Endodermal cell (in vitro differentiated cells): ENCODE measurements at regions not wholly inside any gene's neighbourhood (a gene's known extent, or its start where the extent isn't known, plus 50 kb on each side); places are given as distances from the start of the nearest gene placed in this dataset.

Source experiments
- DNase-seq: peaks from one replicate; pipeline ENCODE4 v3.0.0-alpha.2; 2017
- H3K27ac ChIP-seq: 2 replicates; pipeline ENCODE4 v1.5.1; 2013; ENCODE audit warnings: mild to moderate bottlenecking, low read depth, low read length, moderate library complexity
- H3K27me3 ChIP-seq: 2 replicates; pipeline ENCODE4 v1.6.1; 2013; ENCODE audit warnings: mild to moderate bottlenecking, low read length, moderate library complexity; ENCODE audit not compliant: insufficient read depth, control insufficient read depth, poor library complexity, severe bottlenecking
- H3K36me3 ChIP-seq: 2 replicates; pipeline ENCODE4 v1.7.0; 2013; ENCODE audit warnings: mild to moderate bottlenecking, low read length, moderate library complexity; ENCODE audit not compliant: control insufficient read depth, insufficient read depth
- H3K4me1 ChIP-seq: one replicate; pipeline ENCODE4 v1.7.0; 2013; ENCODE audit warnings: low read length; ENCODE audit not compliant: control insufficient read depth, insufficient read depth
- H3K4me3 ChIP-seq: 2 replicates; pipeline ENCODE4 v1.5.1; 2013; ENCODE audit warnings: mild to moderate bottlenecking, low read length, moderate library complexity
- H3K9ac ChIP-seq: 2 replicates; pipeline ENCODE4 v1.6.1; 2013; ENCODE audit warnings: mild to moderate bottlenecking, low read length, moderate library complexity; ENCODE audit not compliant: poor library complexity, severe bottlenecking; ENCODE audit errors: extremely low read depth
- H3K9me3 ChIP-seq: 2 replicates; pipeline ENCODE4 v1.6.1; 2013; ENCODE audit warnings: mild to moderate bottlenecking, low read length, moderate library complexity; ENCODE audit not compliant: control insufficient read depth
- H3K27ac Mint-ChIP-seq: 2 replicates; pipeline ENCODE4 v1.8.0; 2020; ENCODE audit warnings: mixed read lengths
- H3K27me3 Mint-ChIP-seq: 2 replicates; pipeline ENCODE4 v1.8.0; 2021; ENCODE audit warnings: mild to moderate bottlenecking, mixed read lengths; ENCODE audit not compliant: insufficient read depth
- H3K36me3 Mint-ChIP-seq: 2 replicates; pipeline ENCODE4 v1.8.0; 2020; ENCODE audit warnings: low read depth, mixed read lengths
- H3K4me1 Mint-ChIP-seq: 2 replicates; pipeline ENCODE4 v1.8.0; 2020; ENCODE audit warnings: mixed read lengths
- H3K4me3 Mint-ChIP-seq: 2 replicates; pipeline ENCODE4 v1.8.0; 2020; ENCODE audit warnings: mild to moderate bottlenecking, moderate library complexity, mixed read lengths
- H3K9me3 Mint-ChIP-seq: 2 replicates; pipeline ENCODE4 v1.8.0; 2020; ENCODE audit warnings: mild to moderate bottlenecking, mixed read lengths
- WGBS, 2 experiments: methylation state at CpG; one replicate each; pipeline versions ENCODE4 v1.1.5 to v1.1.7; 2013; ENCODE audit warnings: missing lambda C conversion rate in 2 of 2, mixed read lengths in 1 of 2; ENCODE audit not compliant: insufficient coverage in 1 of 2, insufficient read length in 1 of 2; 5-methylcytosine and 5-hydroxymethylcytosine counted together
- TF ChIP-seq, protein P1 (sequence below): fragments of 200-600 bp; sonication (generic); conservative IDR thresholded peaks from 2 replicates; pipeline ENCODE4 v1.5.0; 2021; ENCODE audit warnings: antibody characterized with exemption, mild to moderate bottlenecking

DNA sequence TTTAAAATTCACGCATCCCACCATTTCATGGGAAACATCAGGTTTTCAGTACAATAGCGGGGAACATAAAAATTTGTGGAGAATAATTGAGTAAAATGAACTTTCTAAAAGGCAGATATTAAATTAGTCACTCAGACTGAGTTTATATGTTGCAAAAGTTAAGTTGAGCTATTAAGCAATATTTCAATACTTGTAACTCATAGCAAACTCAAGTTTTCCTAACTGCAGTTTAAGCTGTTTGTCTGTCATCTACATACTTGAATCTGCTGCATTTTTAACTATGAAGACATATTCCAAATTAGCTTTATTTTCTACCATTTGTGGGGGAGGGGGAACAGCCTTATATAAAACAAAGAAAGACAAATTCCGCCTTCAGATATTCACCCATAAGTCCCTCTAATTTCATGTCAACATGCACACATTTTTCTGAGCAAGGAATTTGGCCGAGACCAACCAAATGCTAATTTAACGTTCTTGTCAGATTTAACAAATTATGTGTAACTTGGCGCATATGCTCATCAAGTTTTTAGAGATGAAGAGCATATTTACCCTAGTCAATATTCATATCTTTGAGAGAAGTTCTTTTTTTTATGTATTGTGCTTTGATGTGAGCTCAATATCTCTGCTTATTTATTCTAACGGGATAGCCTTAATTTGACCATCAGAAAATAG is 462.9 kb downstream of the TXNL1 start:
- H3K4me3 ChIP-seq, result no peak overlapping the region
- Mint-ChIP-seq H3K9me3 (no peaks in the 10 kb centered on the region), H3K4me3 (no peak overlapping the region), H3K27me3 (no peaks in the 10 kb centered on the region), H3K27ac (no peak overlapping the region), H3K4me1 (peaks cover 2% of the 10 kb centered on the region), H3K36me3 (no peaks in the 10 kb centered on the region)
- no peaks in the 10 kb centered on the region for H3K27me3 ChIP-seq
- no peaks in the 10 kb centered on the region for H3K9me3 ChIP-seq
- H3K36me3 ChIP-seq, result no peaks in the 10 kb centered on the region
- 94 to 100% methylated on average over 6 to 7 of the region's 7 CpGs for WGBS, 2 experiments
- H3K27ac ChIP-seq, result no peak overlapping the region
- TF ChIP-seq, protein P1, sequence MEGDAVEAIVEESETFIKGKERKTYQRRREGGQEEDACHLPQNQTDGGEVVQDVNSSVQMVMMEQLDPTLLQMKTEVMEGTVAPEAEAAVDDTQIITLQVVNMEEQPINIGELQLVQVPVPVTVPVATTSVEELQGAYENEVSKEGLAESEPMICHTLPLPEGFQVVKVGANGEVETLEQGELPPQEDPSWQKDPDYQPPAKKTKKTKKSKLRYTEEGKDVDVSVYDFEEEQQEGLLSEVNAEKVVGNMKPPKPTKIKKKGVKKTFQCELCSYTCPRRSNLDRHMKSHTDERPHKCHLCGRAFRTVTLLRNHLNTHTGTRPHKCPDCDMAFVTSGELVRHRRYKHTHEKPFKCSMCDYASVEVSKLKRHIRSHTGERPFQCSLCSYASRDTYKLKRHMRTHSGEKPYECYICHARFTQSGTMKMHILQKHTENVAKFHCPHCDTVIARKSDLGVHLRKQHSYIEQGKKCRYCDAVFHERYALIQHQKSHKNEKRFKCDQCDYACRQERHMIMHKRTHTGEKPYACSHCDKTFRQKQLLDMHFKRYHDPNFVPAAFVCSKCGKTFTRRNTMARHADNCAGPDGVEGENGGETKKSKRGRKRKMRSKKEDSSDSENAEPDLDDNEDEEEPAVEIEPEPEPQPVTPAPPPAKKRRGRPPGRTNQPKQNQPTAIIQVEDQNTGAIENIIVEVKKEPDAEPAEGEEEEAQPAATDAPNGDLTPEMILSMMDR, result no peak
- H3K4me1 ChIP-seq, result no peaks in the 10 kb centered on the region
- H3K9ac ChIP-seq, result no peak overlapping the region
- DNase-seq, result no peak

DNA sequence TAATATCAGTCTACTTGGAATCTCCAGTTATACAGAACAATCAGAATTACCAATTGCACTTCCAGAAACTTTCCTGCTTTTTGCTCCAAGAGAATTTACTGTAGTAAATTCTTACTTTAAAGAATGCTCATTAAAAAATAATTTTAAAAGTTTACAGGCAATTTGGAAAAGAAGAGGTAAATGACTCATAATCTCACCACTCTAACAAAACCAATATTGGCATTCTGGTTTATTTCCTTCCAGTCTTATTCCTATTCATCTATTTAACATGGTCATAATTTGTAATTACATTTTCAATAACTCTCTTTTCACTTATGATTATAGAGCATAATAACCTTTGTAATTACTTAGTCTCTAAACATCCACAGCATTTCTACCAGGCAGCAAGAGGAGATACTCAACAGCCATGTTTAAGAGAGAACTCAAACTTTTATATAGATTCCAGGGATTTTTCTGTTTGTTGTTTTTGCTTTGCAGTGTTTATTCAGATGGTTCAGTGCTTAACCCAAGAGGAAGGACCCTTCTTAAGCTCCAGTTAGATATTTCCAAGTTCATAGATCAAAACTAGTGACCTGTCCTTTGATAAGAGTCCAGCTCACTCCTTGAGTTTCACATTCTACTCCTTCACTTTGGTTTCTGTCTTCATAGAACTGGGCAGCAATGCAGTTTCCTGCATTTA is 464.7 kb downstream of the TXNL1 start:
- DNase-seq, result no peak
- H3K9ac ChIP-seq, result no peak overlapping the region
- peaks cover 3% of the 10 kb centered on the region for H3K4me1 ChIP-seq
- no peak overlapping the region for H3K27ac ChIP-seq
- no peaks in the 10 kb centered on the region for H3K27me3 Mint-ChIP-seq
- H3K36me3 Mint-ChIP-seq, result no peaks in the 10 kb centered on the region
- peaks cover 5% of the 10 kb centered on the region for H3K9me3 Mint-ChIP-seq
- no peaks in the 10 kb centered on the region for H3K27me3 ChIP-seq
- no peak overlapping the region for H3K27ac Mint-ChIP-seq
- H3K4me3 Mint-ChIP-seq, result no peak overlapping the region
- no peaks in the 10 kb centered on the region for H3K9me3 ChIP-seq
- no peak overlapping the region for H3K4me3 ChIP-seq
- H3K36me3 ChIP-seq, result no peaks in the 10 kb centered on the region
- peaks cover 5% of the 10 kb centered on the region for H3K4me1 Mint-ChIP-seq
- TF ChIP-seq, protein P1, result no peak

DNA sequence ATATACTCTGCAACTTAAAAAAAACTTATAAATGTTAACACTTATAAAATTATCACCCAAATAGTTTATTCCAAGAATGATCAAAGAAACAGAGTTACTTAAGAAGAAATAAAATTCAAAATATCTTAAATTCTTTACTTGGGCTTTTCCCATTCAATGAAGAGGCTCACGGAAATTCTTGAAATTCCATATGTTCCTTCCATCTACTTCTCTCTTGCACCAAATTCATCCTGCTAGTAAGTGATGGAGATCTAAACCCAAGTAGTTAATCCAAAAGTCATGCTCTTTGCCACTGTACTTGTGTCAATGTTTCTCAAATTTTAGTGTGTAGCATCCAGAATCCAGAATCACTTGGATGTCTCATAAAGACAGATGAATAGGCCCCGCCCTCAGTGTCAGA is 465.9 kb downstream of the TXNL1 start:
- H3K36me3 Mint-ChIP-seq, result no peaks in the 10 kb centered on the region
- DNase-seq, result no peak
- WGBS, 2 experiments, result 80% methylated on average over 2 of the region's 2 CpGs; no CpG with 5 or more reads in 1 of the 2 experiments
- Histone ChIP-seq H3K36me3 (no peaks in the 10 kb centered on the region), H3K4me1 (peaks cover 10% of the 10 kb centered on the region), H3K4me3 (no peak overlapping the region), H3K9me3 (no peaks in the 10 kb centered on the region), H3K27ac (no peak overlapping the region), H3K27me3 (no peaks in the 10 kb centered on the region), H3K9ac (no peak overlapping the region)
- H3K4me1 Mint-ChIP-seq, result peaks cover 16% of the 10 kb centered on the region
- no peak overlapping the region for H3K4me3 Mint-ChIP-seq
- no peaks in the 10 kb centered on the region for H3K27me3 Mint-ChIP-seq
- no peak overlapping the region for H3K27ac Mint-ChIP-seq
- peaks cover 5% of the 10 kb centered on the region for H3K9me3 Mint-ChIP-seq
- TF ChIP-seq, protein P1, result no peak
